ENCODE measurements at regions not wholly inside any gene's neighbourhood (a gene's known extent, or its start where the extent isn't known, plus 50 kb on each side); places are given as distances from the start of the nearest gene placed in this dataset.
"Not testable (repeated sequence)": the region's sequence is repeated elsewhere in the genome, so short reads cannot be mapped to it uniquely, and the experiment has no call there.

GRCh38 chr9:17888964-17889363 lies 310.1 kb downstream of the SH3GL2 start:
- H3K36me3 ChIP-seq (ENCODE audit: control insufficient read depth, insufficient read depth, low read length); H3K4me3 ChIP-seq (ENCODE audit: low read length); H3K9me3 ChIP-seq (ENCODE audit: control insufficient read depth, insufficient read depth, low read length); H3K27me3 ChIP-seq (ENCODE audit: control insufficient read depth, insufficient read depth, low read length); DNase-seq (ENCODE audit: low read depth, low spot score); H3K27ac ChIP-seq (ENCODE audit: low read length); H3K4me1 ChIP-seq (ENCODE audit: control insufficient read depth, insufficient read depth, low read length): not testable (repeated sequence)
- no CpG with 5 or more reads among the region's 1 CpG for WGBS (ENCODE audit: insufficient coverage, insufficient read length)

GRCh38 chr9:17894501-17895160 lies 315.8 kb downstream of the SH3GL2 start:
- DNase-seq (ENCODE audit: low read depth, low spot score), result no peak
- H3K27ac ChIP-seq (ENCODE audit: low read length), result no peak overlapping the region
- no CpG with 5 or more reads among the region's 4 CpGs for WGBS (ENCODE audit: insufficient coverage, insufficient read length)
- no peak overlapping the region for H3K4me3 ChIP-seq (ENCODE audit: low read length)
- no peaks in the 10 kb centered on the region for H3K27me3 ChIP-seq (ENCODE audit: control insufficient read depth, insufficient read depth, low read length)
- H3K9me3 ChIP-seq (ENCODE audit: control insufficient read depth, insufficient read depth, low read length), result no peaks in the 10 kb centered on the region
- H3K36me3 ChIP-seq (ENCODE audit: control insufficient read depth, insufficient read depth, low read length), result no peaks in the 10 kb centered on the region
- H3K4me1 ChIP-seq (ENCODE audit: control insufficient read depth, insufficient read depth, low read length), result no peaks in the 10 kb centered on the region

- no CpG with 5 or more reads among the region's 7 CpGs for WGBS (ENCODE audit: insufficient coverage, insufficient read length)
- no peak for DNase-seq (ENCODE audit: low read depth, low spot score)
- Histone ChIP-seq H3K9me3 (ENCODE audit: control insufficient read depth, insufficient read depth, low read length) (no peaks in the 10 kb centered on the region), H3K4me1 (ENCODE audit: control insufficient read depth, insufficient read depth, low read length) (no peaks in the 10 kb centered on the region), H3K4me3 (ENCODE audit: low read length) (no peak overlapping the region), H3K36me3 (ENCODE audit: control insufficient read depth, insufficient read depth, low read length) (no peaks in the 10 kb centered on the region), H3K27me3 (ENCODE audit: control insufficient read depth, insufficient read depth, low read length) (peaks cover 10% of the 10 kb centered on the region), H3K27ac (ENCODE audit: low read length) (no peak overlapping the region)
These were observed 321.7 kb downstream of the SH3GL2 start for GRCh38 chr9:17900606-17901005.

DNA sequence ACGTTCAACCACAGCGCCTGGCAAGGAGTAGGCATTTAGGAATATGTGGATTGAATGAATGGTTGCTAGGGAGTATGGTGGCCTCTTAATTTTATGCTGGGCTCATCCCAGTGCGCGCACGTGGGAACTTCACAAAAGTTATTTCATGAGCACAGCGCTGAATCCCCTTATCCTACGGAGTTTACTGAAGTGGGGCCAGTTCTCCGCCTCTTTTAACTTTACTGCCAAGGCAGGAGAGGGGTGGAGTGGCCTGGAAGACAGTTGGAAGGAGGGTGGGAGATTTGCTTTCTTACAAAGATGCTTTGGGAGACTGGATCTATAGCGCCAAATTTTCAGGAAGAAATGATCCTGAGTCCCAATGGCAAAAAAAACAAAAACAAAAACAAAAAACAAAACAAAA lies 326.5 kb downstream of the SH3GL2 start:
- Histone ChIP-seq H3K36me3 (ENCODE audit: control insufficient read depth, insufficient read depth, low read length) (no peaks in the 10 kb centered on the region), H3K9me3 (ENCODE audit: control insufficient read depth, insufficient read depth, low read length) (no peaks in the 10 kb centered on the region), H3K4me3 (ENCODE audit: low read length) (no peak overlapping the region), H3K27ac (ENCODE audit: low read length) (no peak overlapping the region), H3K4me1 (ENCODE audit: control insufficient read depth, insufficient read depth, low read length) (peaks cover 3% of the 10 kb centered on the region; the same call in 1 of the 2 replicates), H3K27me3 (ENCODE audit: control insufficient read depth, insufficient read depth, low read length) (peaks cover 35% of the 10 kb centered on the region)
- WGBS (ENCODE audit: insufficient coverage, insufficient read length), result no CpG with 5 or more reads among the region's 9 CpGs
- no peak for DNase-seq (ENCODE audit: low read depth, low spot score)

GRCh38 chr9:17905781-17906175 lies 326.9 kb downstream of the SH3GL2 start:
- H3K4me1 ChIP-seq (ENCODE audit: control insufficient read depth, insufficient read depth, low read length), result peaks cover 3% of the 10 kb centered on the region; the same call in 1 of the 2 replicates
- no peaks in the 10 kb centered on the region for H3K9me3 ChIP-seq (ENCODE audit: control insufficient read depth, insufficient read depth, low read length)
- no CpG with 5 or more reads among the region's 16 CpGs for WGBS (ENCODE audit: insufficient coverage, insufficient read length)
- no peak for DNase-seq (ENCODE audit: low read depth, low spot score)
- peak overlapping the region; percentile 13; the same call in 1 of the 2 replicates for H3K4me3 ChIP-seq (ENCODE audit: low read length)
- H3K27me3 ChIP-seq (ENCODE audit: control insufficient read depth, insufficient read depth, low read length), result peaks cover 35% of the 10 kb centered on the region
- H3K36me3 ChIP-seq (ENCODE audit: control insufficient read depth, insufficient read depth, low read length), result no peaks in the 10 kb centered on the region
- no peak overlapping the region for H3K27ac ChIP-seq (ENCODE audit: low read length)

- Histone ChIP-seq H3K36me3 (ENCODE audit: control insufficient read depth, insufficient read depth, low read length) (no peaks in the 10 kb centered on the region), H3K4me1 (ENCODE audit: control insufficient read depth, insufficient read depth, low read length) (peaks cover 3% of the 10 kb centered on the region; the same call in 1 of the 2 replicates), H3K27ac (ENCODE audit: low read length) (no peak overlapping the region), H3K9me3 (ENCODE audit: control insufficient read depth, insufficient read depth, low read length) (no peaks in the 10 kb centered on the region), H3K27me3 (ENCODE audit: control insufficient read depth, insufficient read depth, low read length) (peaks cover 35% of the 10 kb centered on the region), H3K4me3 (ENCODE audit: low read length) (peak overlapping the region; percentile 13; the same call in 1 of the 2 replicates)
- WGBS (ENCODE audit: insufficient coverage, insufficient read length), result no CpG with 5 or more reads among the region's 56 CpGs
- DNase-seq (ENCODE audit: low read depth, low spot score), result no peak
These were observed 327.4 kb downstream of the SH3GL2 start for GRCh38 chr9:17906176-17906840.

DNA sequence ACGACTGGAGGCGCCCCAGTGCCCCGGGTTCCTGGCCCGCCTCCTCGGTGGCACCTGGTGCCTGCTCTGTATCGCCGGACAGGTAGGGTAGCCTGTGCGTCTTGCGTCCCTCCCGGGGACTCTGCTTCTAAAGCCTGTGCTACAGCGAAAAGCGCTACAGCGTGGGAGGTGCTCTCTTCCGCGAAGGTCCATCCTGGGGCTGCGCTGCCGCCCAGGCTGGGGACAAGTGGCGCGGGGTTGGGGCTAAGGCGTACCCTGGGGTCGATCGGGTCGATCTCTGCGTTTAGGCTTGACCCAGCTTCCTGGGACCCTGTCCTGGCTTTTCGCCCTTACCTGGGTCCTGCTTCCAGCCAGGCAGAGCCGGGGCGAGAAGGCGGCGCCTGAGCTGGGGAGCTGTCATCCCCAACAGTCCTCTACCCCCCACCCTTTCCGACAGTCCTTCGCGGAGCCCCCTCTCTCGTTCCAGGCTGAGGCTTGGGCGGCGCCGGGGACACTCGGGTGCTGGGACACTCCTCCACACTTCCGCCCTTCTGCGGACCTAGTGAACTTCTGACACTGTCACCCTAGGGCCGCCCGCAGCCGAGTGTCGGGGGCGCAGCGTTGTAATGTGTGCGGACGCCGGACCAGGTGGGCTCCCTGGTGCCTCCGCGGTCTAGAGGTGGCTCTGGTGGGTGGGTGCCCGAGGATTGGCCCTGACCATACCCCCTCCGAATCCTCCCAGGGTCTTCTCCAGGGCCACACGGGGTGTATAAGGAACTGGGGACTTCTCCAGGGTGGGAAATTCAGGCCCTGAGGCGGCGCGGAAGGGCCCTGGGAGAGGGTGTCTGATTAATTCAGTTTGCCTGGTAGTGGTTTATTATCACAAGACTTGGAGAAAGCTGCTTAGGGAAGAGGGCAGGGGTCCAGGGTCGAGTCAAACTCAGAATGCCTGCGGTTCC lies 328.2 kb downstream of the SH3GL2 start:
- no peak overlapping the region for H3K27ac ChIP-seq (ENCODE audit: low read length)
- H3K4me3 ChIP-seq (ENCODE audit: low read length), result peak overlapping the region; percentile 13; the same call in 1 of the 2 replicates
- no CpG with 5 or more reads among the region's 58 CpGs for WGBS (ENCODE audit: insufficient coverage, insufficient read length)
- DNase-seq (ENCODE audit: low read depth, low spot score), result no peak
- peaks cover 3% of the 10 kb centered on the region; the same call in 1 of the 2 replicates for H3K4me1 ChIP-seq (ENCODE audit: control insufficient read depth, insufficient read depth, low read length)
- no peaks in the 10 kb centered on the region for H3K9me3 ChIP-seq (ENCODE audit: control insufficient read depth, insufficient read depth, low read length)
- peaks cover 35% of the 10 kb centered on the region for H3K27me3 ChIP-seq (ENCODE audit: control insufficient read depth, insufficient read depth, low read length)
- no peaks in the 10 kb centered on the region for H3K36me3 ChIP-seq (ENCODE audit: control insufficient read depth, insufficient read depth, low read length)

DNA sequence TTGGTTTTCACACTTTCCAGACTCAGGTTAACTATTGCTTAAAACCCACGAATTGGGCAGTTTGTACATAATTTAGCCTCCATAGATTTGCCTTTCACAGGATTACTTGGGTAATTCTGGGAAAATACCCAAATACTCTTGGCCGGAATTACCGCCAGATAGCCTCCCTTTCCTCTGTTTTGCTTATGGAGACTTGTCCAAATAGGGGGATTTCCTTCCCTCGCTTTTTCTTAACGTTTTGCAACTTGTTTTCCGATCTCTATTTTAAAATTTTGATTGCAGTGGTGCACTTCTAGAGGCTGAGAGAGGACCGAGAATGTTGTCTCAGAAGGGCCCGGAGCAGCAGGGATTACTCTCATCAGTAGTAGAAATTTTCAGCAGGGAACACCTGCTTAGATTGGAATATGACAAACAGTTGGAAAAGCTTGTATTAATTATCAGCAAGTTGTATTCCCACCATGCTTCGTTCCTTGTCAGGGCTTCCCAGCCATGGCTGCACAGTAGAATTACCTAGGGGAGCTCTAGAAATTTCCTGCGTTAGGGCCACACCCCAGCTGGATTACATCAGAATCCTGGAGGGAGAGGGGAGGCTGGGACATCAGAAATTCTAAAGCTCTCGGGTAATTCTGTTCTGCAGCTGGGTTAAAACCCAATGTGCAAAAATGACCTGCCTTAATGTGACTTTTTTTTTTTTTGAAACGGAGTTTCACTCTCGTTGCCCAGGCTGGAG lies 329.1 kb downstream of the SH3GL2 start:
- H3K27me3 ChIP-seq (ENCODE audit: control insufficient read depth, insufficient read depth, low read length), result peaks cover 35% of the 10 kb centered on the region
- no peak overlapping the region for H3K4me3 ChIP-seq (ENCODE audit: low read length)
- no peak for DNase-seq (ENCODE audit: low read depth, low spot score)
- no peak overlapping the region for H3K27ac ChIP-seq (ENCODE audit: low read length)
- H3K4me1 ChIP-seq (ENCODE audit: control insufficient read depth, insufficient read depth, low read length), result peaks cover 3% of the 10 kb centered on the region; the same call in 1 of the 2 replicates
- H3K36me3 ChIP-seq (ENCODE audit: control insufficient read depth, insufficient read depth, low read length), result no peaks in the 10 kb centered on the region
- WGBS (ENCODE audit: insufficient coverage, insufficient read length), result no CpG with 5 or more reads among the region's 13 CpGs
- H3K9me3 ChIP-seq (ENCODE audit: control insufficient read depth, insufficient read depth, low read length), result no peaks in the 10 kb centered on the region

DNA sequence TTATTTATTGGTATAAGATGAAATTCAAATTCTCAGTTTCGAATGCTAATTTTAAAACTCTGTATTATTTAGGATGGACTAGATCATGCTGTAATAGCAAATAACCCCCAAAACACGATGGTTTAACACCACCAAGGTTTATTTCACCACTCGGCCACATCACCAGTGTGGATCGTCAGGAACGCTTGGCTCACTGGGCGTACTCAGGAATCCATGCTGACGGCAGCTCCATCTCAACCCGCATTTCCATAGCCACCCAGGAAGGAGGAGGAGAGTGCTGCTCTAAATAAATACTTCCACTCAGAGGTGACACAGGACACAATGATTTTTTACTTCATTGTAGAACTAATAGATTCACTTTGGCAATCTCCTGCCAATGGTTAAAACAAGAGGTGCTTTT lies 347.4 kb downstream of the SH3GL2 start:
- H3K27ac ChIP-seq (ENCODE audit: low read length), result no peak overlapping the region
- no peaks in the 10 kb centered on the region for H3K27me3 ChIP-seq (ENCODE audit: control insufficient read depth, insufficient read depth, low read length)
- H3K4me3 ChIP-seq (ENCODE audit: low read length), result no peak overlapping the region
- no peaks in the 10 kb centered on the region for H3K36me3 ChIP-seq (ENCODE audit: control insufficient read depth, insufficient read depth, low read length)
- H3K9me3 ChIP-seq (ENCODE audit: control insufficient read depth, insufficient read depth, low read length), result no peaks in the 10 kb centered on the region
- no peak for DNase-seq (ENCODE audit: low read depth, low spot score)
- H3K4me1 ChIP-seq (ENCODE audit: control insufficient read depth, insufficient read depth, low read length), result 0 out of 2 replicates have a peak, but pooled peaks cover 2% of the 10 kb centered on the region
- no CpG with 5 or more reads among the region's 8 CpGs for WGBS (ENCODE audit: insufficient coverage, insufficient read length)

DNA sequence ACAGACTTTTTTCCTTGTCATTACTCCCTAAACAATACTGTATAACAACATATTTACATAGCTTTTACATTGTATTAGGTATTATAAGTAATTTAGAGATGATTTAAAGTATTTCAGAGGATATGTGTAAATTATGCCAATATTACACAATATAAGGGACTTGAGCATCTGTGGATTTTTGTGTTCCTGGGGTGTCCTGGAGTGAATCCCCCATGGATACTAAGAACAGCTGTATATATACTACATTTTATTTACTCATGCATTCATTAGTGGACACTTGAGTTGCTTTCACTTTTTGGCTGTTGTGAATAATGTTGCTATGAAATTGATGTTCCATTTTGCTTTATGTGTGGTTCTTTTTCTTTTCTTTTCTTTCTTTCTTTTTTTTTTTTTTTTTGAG lies 348.8 kb downstream of the SH3GL2 start:
- Histone ChIP-seq H3K36me3 (ENCODE audit: control insufficient read depth, insufficient read depth, low read length) (no peaks in the 10 kb centered on the region), H3K4me3 (ENCODE audit: low read length) (no peak overlapping the region), H3K27ac (ENCODE audit: low read length) (no peak overlapping the region), H3K9me3 (ENCODE audit: control insufficient read depth, insufficient read depth, low read length) (no peaks in the 10 kb centered on the region), H3K27me3 (ENCODE audit: control insufficient read depth, insufficient read depth, low read length) (no peaks in the 10 kb centered on the region), H3K4me1 (ENCODE audit: control insufficient read depth, insufficient read depth, low read length) (peaks cover 3% of the 10 kb centered on the region; the same call in 1 of the 2 replicates)
- DNase-seq (ENCODE audit: low read depth, low spot score), result no peak
